ENCODE measurements at regions not wholly inside any gene's neighbourhood (a gene's known extent, or its start where the extent isn't known, plus 50 kb on each side); places are given as distances from the start of the nearest gene placed in this dataset.

DNA sequence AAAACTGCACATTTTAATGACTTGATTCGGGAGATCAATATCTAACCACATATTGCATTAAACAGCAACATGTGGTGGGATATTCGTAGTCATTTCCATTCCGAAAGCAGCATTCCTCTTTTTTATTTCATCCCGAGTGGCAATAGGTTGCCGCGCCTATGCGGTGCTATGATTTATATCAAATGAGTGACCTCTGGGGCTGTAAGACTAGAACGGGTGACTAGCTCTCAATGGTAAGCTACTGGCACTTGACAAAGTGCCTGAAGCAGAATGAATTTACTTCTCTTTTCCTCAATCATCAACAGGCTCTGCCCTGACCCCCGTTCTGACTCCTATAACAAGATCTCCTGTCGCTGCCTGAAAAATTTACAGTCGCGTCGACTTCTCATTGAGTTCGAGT lies 162.3 kb downstream of the ZNF281 start:
- no TSS peak for BruUV-seq (replicated peaks)
- no peaks in the 10 kb centered on the region for H3K27me3 Mint-ChIP-seq (ENCODE audit: insufficient read depth, unreplicated experiment)
- no peaks in the 10 kb centered on the region for H3K36me3 ChIP-seq (ENCODE audit: control insufficient read depth, insufficient read depth, low read length)
- no peaks in the 10 kb centered on the region for H3K4me1 Mint-ChIP-seq (ENCODE audit: low read depth, unreplicated experiment)
- DNase-seq, result no peak
- ChIA-PET POLR2A (no interaction called here), CTCF (no interaction called here)
- no peaks in the 10 kb centered on the region for H3K27me3 ChIP-seq (replicated peaks; ENCODE audit: control insufficient read depth, insufficient read depth, low read length)
- H3K4me1 ChIP-seq, result no peaks in the 10 kb centered on the region; the same call in 1 of the 2 replicates
- no peak overlapping the region for H3K27ac Mint-ChIP-seq (ENCODE audit: unreplicated experiment)
- H3K9me3 Mint-ChIP-seq (ENCODE audit: unreplicated experiment), result no peaks in the 10 kb centered on the region
- H3K4me3 ChIP-seq (ENCODE audit: low read depth, low read length), result no peak overlapping the region
- no peak overlapping the region for H3K4me3 Mint-ChIP-seq (ENCODE audit: unreplicated experiment)
- intact Hi-C loops (cut with micrococcal nuclease; ENCODE audit: unreplicated experiment), result no loop called here
- no peaks in the 10 kb centered on the region for H3K36me3 Mint-ChIP-seq (ENCODE audit: insufficient read depth, unreplicated experiment)
- no peaks in the 10 kb centered on the region for H3K9me3 ChIP-seq
- TF ChIP-seq, protein P1, sequence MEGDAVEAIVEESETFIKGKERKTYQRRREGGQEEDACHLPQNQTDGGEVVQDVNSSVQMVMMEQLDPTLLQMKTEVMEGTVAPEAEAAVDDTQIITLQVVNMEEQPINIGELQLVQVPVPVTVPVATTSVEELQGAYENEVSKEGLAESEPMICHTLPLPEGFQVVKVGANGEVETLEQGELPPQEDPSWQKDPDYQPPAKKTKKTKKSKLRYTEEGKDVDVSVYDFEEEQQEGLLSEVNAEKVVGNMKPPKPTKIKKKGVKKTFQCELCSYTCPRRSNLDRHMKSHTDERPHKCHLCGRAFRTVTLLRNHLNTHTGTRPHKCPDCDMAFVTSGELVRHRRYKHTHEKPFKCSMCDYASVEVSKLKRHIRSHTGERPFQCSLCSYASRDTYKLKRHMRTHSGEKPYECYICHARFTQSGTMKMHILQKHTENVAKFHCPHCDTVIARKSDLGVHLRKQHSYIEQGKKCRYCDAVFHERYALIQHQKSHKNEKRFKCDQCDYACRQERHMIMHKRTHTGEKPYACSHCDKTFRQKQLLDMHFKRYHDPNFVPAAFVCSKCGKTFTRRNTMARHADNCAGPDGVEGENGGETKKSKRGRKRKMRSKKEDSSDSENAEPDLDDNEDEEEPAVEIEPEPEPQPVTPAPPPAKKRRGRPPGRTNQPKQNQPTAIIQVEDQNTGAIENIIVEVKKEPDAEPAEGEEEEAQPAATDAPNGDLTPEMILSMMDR (IDR thresholded peaks at IDR 0.05; ENCODE audit: insufficient read depth in 1 of 2, low read depth in 1 of 2, low read length in 1 of 2, severe bottlenecking in 1 of 2, unreplicated experiment in 1 of 2), result no peak

DNA sequence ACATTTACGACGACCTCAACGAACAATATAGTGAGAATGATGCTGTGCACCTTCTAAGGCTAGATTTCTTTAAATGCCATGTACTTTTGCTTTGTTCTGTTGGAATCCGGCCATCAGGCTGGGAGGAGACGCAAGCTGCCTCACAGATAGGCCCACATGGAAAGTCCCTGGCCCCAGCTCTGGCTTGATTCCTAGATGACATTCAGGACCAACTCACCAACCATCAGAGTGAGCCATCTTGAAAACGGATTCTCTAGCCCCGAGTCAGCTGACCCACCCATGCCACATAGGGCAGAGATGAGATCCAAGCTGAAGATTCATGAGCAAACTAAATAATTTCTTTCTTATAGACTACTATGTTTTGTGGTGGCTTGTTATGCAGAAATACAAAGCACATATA lies 164.4 kb downstream of the ZNF281 start:
- Histone ChIP-seq H3K9me3 (no peaks in the 10 kb centered on the region), H3K27me3 (replicated peaks; ENCODE audit: control insufficient read depth, insufficient read depth, low read length) (no peaks in the 10 kb centered on the region), H3K36me3 (ENCODE audit: control insufficient read depth, insufficient read depth, low read length) (no peaks in the 10 kb centered on the region), H3K4me3 (ENCODE audit: low read depth, low read length) (no peak overlapping the region), H3K4me1 (no peaks in the 10 kb centered on the region; the same call in 1 of the 2 replicates)
- no peak for DNase-seq
- Mint-ChIP-seq H3K27ac (ENCODE audit: unreplicated experiment) (no peak overlapping the region), H3K4me3 (ENCODE audit: unreplicated experiment) (no peak overlapping the region), H3K4me1 (ENCODE audit: low read depth, unreplicated experiment) (no peaks in the 10 kb centered on the region), H3K36me3 (ENCODE audit: insufficient read depth, unreplicated experiment) (no peaks in the 10 kb centered on the region), H3K9me3 (ENCODE audit: unreplicated experiment) (no peaks in the 10 kb centered on the region), H3K27me3 (ENCODE audit: insufficient read depth, unreplicated experiment) (no peaks in the 10 kb centered on the region)
- CTCF ChIA-PET, result no interaction called here
- intact Hi-C loops (cut with micrococcal nuclease; ENCODE audit: unreplicated experiment), result no loop called here
- no TSS peak for BruUV-seq (replicated peaks)
- POLR2A ChIA-PET, result no interaction called here
- TF ChIP-seq, protein P1 (IDR thresholded peaks at IDR 0.05; ENCODE audit: insufficient read depth in 1 of 2, low read depth in 1 of 2, low read length in 1 of 2, severe bottlenecking in 1 of 2, unreplicated experiment in 1 of 2), result no peak

DNA sequence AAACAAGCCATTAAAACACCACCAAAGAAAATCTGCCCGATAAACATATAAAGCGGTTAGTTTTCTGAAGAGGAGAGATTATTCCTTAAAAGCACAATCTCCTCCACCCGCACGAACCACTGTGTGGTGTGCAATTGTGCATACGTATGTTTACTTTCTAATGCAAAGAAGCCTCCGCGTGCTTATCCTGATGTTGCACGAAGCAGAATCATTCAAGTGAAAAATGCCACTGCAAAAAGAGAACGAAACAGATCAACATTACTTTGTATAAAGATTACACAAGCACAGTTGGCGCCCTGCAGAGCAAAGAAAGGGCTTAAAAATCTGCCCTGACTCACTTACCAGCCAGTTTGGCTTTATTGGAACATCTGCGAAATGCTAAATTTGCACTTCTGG lies 166.8 kb downstream of the ZNF281 start:
- TF ChIP-seq, protein P1 (IDR thresholded peaks at IDR 0.05; ENCODE audit: insufficient read depth in 1 of 2, low read depth in 1 of 2, low read length in 1 of 2, severe bottlenecking in 1 of 2, unreplicated experiment in 1 of 2), result no peak
- Mint-ChIP-seq H3K4me1 (ENCODE audit: low read depth, unreplicated experiment) (no peaks in the 10 kb centered on the region), H3K9me3 (ENCODE audit: unreplicated experiment) (no peaks in the 10 kb centered on the region), H3K27me3 (ENCODE audit: insufficient read depth, unreplicated experiment) (no peaks in the 10 kb centered on the region), H3K27ac (ENCODE audit: unreplicated experiment) (no peak overlapping the region), H3K36me3 (ENCODE audit: insufficient read depth, unreplicated experiment) (no peaks in the 10 kb centered on the region), H3K4me3 (ENCODE audit: unreplicated experiment) (peak overlapping the region; percentile 68)
- no peaks in the 10 kb centered on the region for H3K9me3 ChIP-seq
- DNase-seq, result no peak
- H3K36me3 ChIP-seq (ENCODE audit: control insufficient read depth, insufficient read depth, low read length), result no peaks in the 10 kb centered on the region
- POLR2A ChIA-PET, result no interaction called here
- intact Hi-C loops (cut with micrococcal nuclease; ENCODE audit: unreplicated experiment), result no loop called here
- H3K4me1 ChIP-seq, result no peaks in the 10 kb centered on the region; the same call in 1 of the 2 replicates
- BruUV-seq (replicated peaks), result no TSS peak
- CTCF ChIA-PET, result no interaction called here
- peak overlapping the region; percentile 13 for H3K4me3 ChIP-seq (ENCODE audit: low read depth, low read length)
- H3K27me3 ChIP-seq (replicated peaks; ENCODE audit: control insufficient read depth, insufficient read depth, low read length), result no peaks in the 10 kb centered on the region
